Right lobe of liver (tissue), 6 donors: ENCODE measurements at regions not wholly inside any gene's neighbourhood (a gene's known extent, or its start where the extent isn't known, plus 50 kb on each side); places are given as distances from the start of the nearest gene placed in this dataset.

Experiments
- ATAC-seq, 4 donors: fragments of 200-7000 bp; cut with Tn5 transposase; one replicate each; pipeline ENCODE4 v1.9.1; 2020; ENCODE audit warnings: mild to moderate bottlenecking in 4 of 4, moderate library complexity in 4 of 4
- DNase-seq, 3 donors: peaks; one replicate each; pipeline ENCODE4 v3.0.0-alpha.2; 2020
- H3K27ac ChIP-seq, 3 donors: fragments of 200-600 bp; one replicate each; pipeline ENCODE4 v1.8.0; 2022
- H3K27me3 ChIP-seq, 2 donors: fragments of 200-600 bp; one replicate each; pipeline ENCODE4 v1.8.0; 2022
- H3K36me3 ChIP-seq, 4 donors: fragments of 200-600 bp; sonication (generic) in 1 of 4; one replicate each; pipeline versions ENCODE4 v1.5.1 to v1.8.0; 2017 to 2022; ENCODE audit warnings: control low read depth in 1 of 4
- H3K4me1 ChIP-seq, 4 donors: fragments of 200-600 bp; sonication (generic) in 1 of 4; one replicate each; pipeline versions ENCODE4 v1.5.1 to v1.8.0; 2017 to 2022; ENCODE audit warnings: control low read depth in 1 of 4
- H3K4me3 ChIP-seq, 3 donors: fragments of 200-600 bp; one replicate each; pipeline ENCODE4 v1.8.0; 2022
- H3K9me3 ChIP-seq, 4 donors: fragments of 200-600 bp; sonication (generic) in 1 of 4; one replicate each; pipeline versions ENCODE4 v1.5.1 to v1.8.0; 2017 to 2022; ENCODE audit warnings: control low read depth in 1 of 4
- CTCF ChIP-seq, 4 donors: fragments of 200-600 bp in 3 of 4; fragments of 450-650 bp in 1 of 4; IDR thresholded peaks; one replicate each; pipeline versions ENCODE4 v1.5.1 to v1.8.0; 2016 to 2022; ENCODE audit warnings: antibody characterized with exemption in 4 of 4, mild to moderate bottlenecking in 2 of 4
- POLR2A ChIP-seq: fragments of 450-650 bp; IDR thresholded peaks from one replicate; pipeline ENCODE4 v1.6.1; 2017; ENCODE audit warnings: antibody characterized with exemption, mild to moderate bottlenecking
- WGBS: methylation state at CpG from one replicate; pipeline ENCODE4 v1.1.6; 2018; ENCODE audit warnings: low coverage, low lambda C conversion rate; ENCODE audit not compliant: insufficient coverage; ENCODE audit errors: missing lambda C conversion rate; 5-methylcytosine and 5-hydroxymethylcytosine counted together
- intact Hi-C, 2 donors: fragments of 100-400 bp; cut with DNase I; formaldehyde crosslinking; loops; one replicate each; pipeline versions ENCODE4 v1.11.2 to v1.14.1; 2022
- donor health status: DM: no; HTN: yes; CAD: no.
- donor health status: DM: no; HTN: no; CAD: no.
- donor health status: DM: no; HTN: no; CAD: no.
- donor health status: DM: no; HTN: yes; CAD: no.
- donor health status: DM: no; HTN: yes; CAD: no.

DNA sequence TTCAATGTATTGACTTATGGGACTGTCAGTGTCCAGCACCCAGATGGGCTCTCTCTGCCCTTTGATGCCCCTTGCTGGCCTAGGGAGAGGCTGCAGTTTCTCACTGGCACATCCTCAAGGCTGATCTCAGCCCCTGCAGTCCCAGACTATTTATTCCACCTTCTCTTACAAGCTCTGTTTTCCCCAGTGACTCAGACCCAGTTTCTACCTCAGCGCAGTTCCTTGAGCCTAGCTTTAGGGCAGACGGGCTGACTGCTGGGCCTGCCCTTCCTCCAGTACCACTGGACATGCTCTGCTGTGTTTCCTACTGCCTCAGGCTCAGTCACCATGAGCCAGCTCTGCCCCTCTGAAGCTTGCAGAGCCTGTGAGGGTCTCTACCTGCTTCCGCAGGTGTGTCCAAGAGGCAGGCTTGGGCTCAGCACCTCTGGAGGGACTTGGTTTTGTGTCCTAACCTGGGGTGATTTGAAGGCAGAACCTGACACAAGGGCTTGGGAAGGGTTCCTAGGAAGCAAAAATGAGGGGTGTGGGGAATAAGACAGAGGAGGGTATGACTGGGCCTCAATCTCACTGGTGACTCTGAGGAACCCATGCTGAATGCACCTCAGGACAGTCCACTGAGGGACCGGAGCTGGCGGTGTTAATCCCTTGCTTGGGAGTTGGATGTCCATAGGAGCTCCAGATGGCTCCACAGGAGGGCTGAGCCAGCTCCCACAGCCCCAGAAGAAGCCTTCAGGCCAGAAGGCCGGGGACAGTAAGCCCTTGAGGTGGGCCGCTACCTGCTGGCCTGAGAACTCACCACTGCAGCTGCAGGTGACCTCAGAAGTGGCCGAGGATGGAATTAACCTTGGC, 689.9 kb downstream of the MATN1 start:
- Histone ChIP-seq H3K27me3 (no peaks in the 10 kb centered on the region), H3K4me1 (no peaks in the 10 kb centered on the region), H3K9me3 (no peaks in the 10 kb centered on the region), H3K4me3 (no peak overlapping the region), H3K27ac (no peak overlapping the region), H3K36me3 (no peaks in the 10 kb centered on the region)
- intact Hi-C loops, result no loop called here
- DNase-seq (no peak), ATAC-seq (no peak)
- 72% methylated on average over 6 of the region's 8 CpGs for WGBS
- TF ChIP-seq POLR2A (no peak), CTCF (IDR thresholded peaks at IDR 0.05) (no peak)

GRCh38 chr1:30032302-30032701, 691.1 kb downstream of the MATN1 start:
- H3K4me3 ChIP-seq, result no peak overlapping the region
- no peak for TF ChIP-seq POLR2A
- no peak for TF ChIP-seq CTCF (IDR thresholded peaks at IDR 0.05)
- whole genome bisulfite sequencing, result 59% methylated on average over 1 of the region's 1 CpG
- intact Hi-C loops, result no loop called here
- ATAC-seq, result no peak
- no peaks in the 10 kb centered on the region for H3K27me3 ChIP-seq
- H3K4me1 ChIP-seq, result no peaks in the 10 kb centered on the region
- DNase-seq, result no peak
- no peaks in the 10 kb centered on the region for H3K36me3 ChIP-seq
- H3K9me3 ChIP-seq, result no peaks in the 10 kb centered on the region
- no peak overlapping the region for H3K27ac ChIP-seq

- H3K4me1 ChIP-seq, result no peaks in the 10 kb centered on the region
- TF ChIP-seq CTCF (IDR thresholded peaks at IDR 0.05) (no peak), POLR2A (no peak)
- intact Hi-C loops, result no loop called here
- DNase-seq, result no peak
- no peaks in the 10 kb centered on the region for H3K27me3 ChIP-seq
- WGBS, result 20% methylated on average over 1 of the region's 1 CpG
- H3K9me3 ChIP-seq, result no peaks in the 10 kb centered on the region
- no peak overlapping the region for H3K4me3 ChIP-seq
- H3K27ac ChIP-seq, result no peak overlapping the region
- H3K36me3 ChIP-seq, result no peaks in the 10 kb centered on the region
- no peak for ATAC-seq
Observed at GRCh38 chr1:30029677-30030076, 693.7 kb downstream of the MATN1 start.

GRCh38 chr1:30028939-30029338, 694.4 kb downstream of the MATN1 start:
- TF ChIP-seq CTCF (IDR thresholded peaks at IDR 0.05), result no peak
- no peak for TF ChIP-seq POLR2A
- Histone ChIP-seq H3K27ac (no peak overlapping the region), H3K4me3 (no peak overlapping the region), H3K36me3 (no peaks in the 10 kb centered on the region), H3K9me3 (no peaks in the 10 kb centered on the region), H3K27me3 (no peaks in the 10 kb centered on the region), H3K4me1 (no peaks in the 10 kb centered on the region)
- WGBS, result 33% methylated on average over 1 of the region's 3 CpGs
- intact Hi-C loops, result no loop called here
- no peak for ATAC-seq
- no peak for DNase-seq
